ENCODE measurements at regions not wholly inside any gene's neighbourhood (a gene's known extent, or its start where the extent isn't known, plus 50 kb on each side); places are given as distances from the start of the nearest gene placed in this dataset.
"Not testable (repeated sequence)": the region's sequence is repeated elsewhere in the genome, so short reads cannot be mapped to it uniquely, and the experiment has no call there.

- no peak overlapping the region for H3K4me3 Mint-ChIP-seq
- peaks cover 30% of the 10 kb centered on the region for H3K27me3 Mint-ChIP-seq
- no peaks in the 10 kb centered on the region for H3K4me1 Mint-ChIP-seq
- ATAC-seq (ENCODE audit: low read depth) (no peak), DNase-seq (no peak)
- ChIA-PET POLR2A (no interaction called here), CTCF (no interaction called here)
- intact Hi-C loops (cut with micrococcal nuclease), result no loop called here
- H3K36me3 Mint-ChIP-seq (ENCODE audit: low read depth), result no peaks in the 10 kb centered on the region
- no peak for TF ChIP-seq CTCF (IDR thresholded peaks at IDR 0.05)
- peaks cover 7% of the 10 kb centered on the region for H3K9me3 Mint-ChIP-seq
- no peak overlapping the region for H3K27ac Mint-ChIP-seq
Observed at GRCh38 chr17:73912373-73912746, 268.1 kb upstream of the SDK2 start.

GRCh38 chr17:73914536-73915274 lies 270.5 kb upstream of the SDK2 start:
- ATAC-seq (ENCODE audit: low read depth) (no peak), DNase-seq (no peak)
- Mint-ChIP-seq H3K4me1 (no peaks in the 10 kb centered on the region), H3K9me3 (peaks cover 14% of the 10 kb centered on the region), H3K4me3 (no peak overlapping the region), H3K27me3 (peaks cover 35% of the 10 kb centered on the region), H3K36me3 (ENCODE audit: low read depth) (no peaks in the 10 kb centered on the region), H3K27ac (no peak overlapping the region)
- CTCF ChIA-PET, result no interaction called here
- intact Hi-C loops (cut with micrococcal nuclease), result no loop called here
- POLR2A ChIA-PET, result no interaction called here
- no peak for TF ChIP-seq CTCF (IDR thresholded peaks at IDR 0.05)

GRCh38 chr17:73919033-73919432 lies 274.8 kb upstream of the SDK2 start:
- H3K36me3 Mint-ChIP-seq (ENCODE audit: low read depth); H3K4me3 Mint-ChIP-seq; intact Hi-C loops (cut with micrococcal nuclease); H3K4me1 Mint-ChIP-seq; H3K27ac Mint-ChIP-seq; ATAC-seq (ENCODE audit: low read depth); CTCF ChIA-PET; POLR2A ChIA-PET; DNase-seq: not testable (repeated sequence)
- H3K27me3 Mint-ChIP-seq, result peaks cover 25% of the 10 kb centered on the region
- peaks cover 14% of the 10 kb centered on the region for H3K9me3 Mint-ChIP-seq

GRCh38 chr17:73921306-73921705 lies 277.1 kb upstream of the SDK2 start:
- no peak for TF ChIP-seq CTCF (IDR thresholded peaks at IDR 0.05)
- POLR2A ChIA-PET, result no interaction called here
- intact Hi-C loops (cut with micrococcal nuclease), result no loop called here

GRCh38 chr17:73924114-73924908 lies 279.2 kb upstream of the RPL38 start:
- TF ChIP-seq CTCF (IDR thresholded peaks at IDR 0.05), result no peak
- no peak for DNase-seq
- intact Hi-C loops (cut with micrococcal nuclease), result no loop called here
- Mint-ChIP-seq H3K9me3 (no peaks in the 10 kb centered on the region), H3K27me3 (peaks cover 9% of the 10 kb centered on the region), H3K27ac (no peak overlapping the region), H3K36me3 (ENCODE audit: low read depth) (no peaks in the 10 kb centered on the region), H3K4me3 (no peak overlapping the region), H3K4me1 (no peaks in the 10 kb centered on the region)
- CTCF ChIA-PET, result no interaction called here
- no peak for ATAC-seq (ENCODE audit: low read depth)
- POLR2A ChIA-PET, result no interaction called here

More at GRCh38 chr17:73921306-73921705, 277.1 kb upstream of the SDK2 start:
- no peaks in the 10 kb centered on the region for H3K4me1 Mint-ChIP-seq
- DNase-seq (no peak), ATAC-seq (ENCODE audit: low read depth) (no peak)
- H3K9me3 Mint-ChIP-seq, result peaks cover 7% of the 10 kb centered on the region
- no peak overlapping the region for H3K27ac Mint-ChIP-seq
- CTCF ChIA-PET, result no interaction called here
- no peaks in the 10 kb centered on the region for H3K36me3 Mint-ChIP-seq (ENCODE audit: low read depth)
- H3K27me3 Mint-ChIP-seq, result peaks cover 18% of the 10 kb centered on the region
- H3K4me3 Mint-ChIP-seq, result no peak overlapping the region
